HG02938 (cell line): ENCODE measurements at regions not wholly inside any gene's neighbourhood (a gene's known extent, or its start where the extent isn't known, plus 50 kb on each side); places are given as distances from the start of the nearest gene placed in this dataset.

Source experiments
- ATAC-seq: cut with Tn5 transposase; IDR thresholded peaks from one replicate; pipeline ENCODE4 v1.9.1; 2021; ENCODE audit warnings: mild to moderate bottlenecking, moderate library complexity; ENCODE audit not compliant: unreplicated experiment

DNA sequence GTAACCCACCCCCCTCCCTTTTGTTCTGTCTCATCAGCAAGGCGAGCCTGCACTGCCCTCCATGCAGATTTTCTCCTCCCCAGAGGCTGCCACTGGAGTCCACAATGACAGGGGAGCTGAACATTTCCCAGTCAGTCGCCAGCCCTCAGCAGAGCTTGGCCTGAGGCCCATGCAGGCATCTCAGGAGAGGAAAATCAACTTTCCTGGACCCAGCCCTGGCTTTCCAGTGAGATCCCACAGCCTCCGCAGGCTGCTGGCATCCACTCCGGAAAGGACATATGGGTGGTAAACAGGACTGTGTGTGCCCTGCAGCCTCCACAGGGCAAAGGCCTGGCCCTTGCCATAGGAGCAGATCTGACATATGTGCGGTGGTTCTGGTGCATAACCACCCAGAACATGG lies 253.8 kb downstream of the TNS1 start:
- ATAC-seq = no peak

DNA sequence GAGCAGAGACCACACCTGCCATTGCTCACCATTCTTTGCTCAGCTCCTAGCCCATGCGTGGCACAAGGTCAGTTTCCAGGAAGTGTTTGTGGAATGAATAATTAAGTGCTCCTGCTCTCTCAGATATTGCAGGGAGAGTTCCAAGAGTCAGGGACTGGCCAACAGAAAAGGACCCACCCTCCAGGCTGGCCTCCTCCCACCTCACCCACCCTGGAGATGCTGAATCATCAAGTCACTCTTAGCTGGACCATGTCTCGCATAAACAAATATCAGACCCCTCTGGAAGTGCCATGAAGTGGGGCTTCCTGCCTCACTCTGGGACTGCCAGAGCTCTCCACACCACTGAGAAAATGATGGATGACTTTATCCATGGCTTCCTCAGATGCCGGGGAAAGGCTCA lies 256.0 kb downstream of the TNS1 start:
- no peak for ATAC-seq

DNA sequence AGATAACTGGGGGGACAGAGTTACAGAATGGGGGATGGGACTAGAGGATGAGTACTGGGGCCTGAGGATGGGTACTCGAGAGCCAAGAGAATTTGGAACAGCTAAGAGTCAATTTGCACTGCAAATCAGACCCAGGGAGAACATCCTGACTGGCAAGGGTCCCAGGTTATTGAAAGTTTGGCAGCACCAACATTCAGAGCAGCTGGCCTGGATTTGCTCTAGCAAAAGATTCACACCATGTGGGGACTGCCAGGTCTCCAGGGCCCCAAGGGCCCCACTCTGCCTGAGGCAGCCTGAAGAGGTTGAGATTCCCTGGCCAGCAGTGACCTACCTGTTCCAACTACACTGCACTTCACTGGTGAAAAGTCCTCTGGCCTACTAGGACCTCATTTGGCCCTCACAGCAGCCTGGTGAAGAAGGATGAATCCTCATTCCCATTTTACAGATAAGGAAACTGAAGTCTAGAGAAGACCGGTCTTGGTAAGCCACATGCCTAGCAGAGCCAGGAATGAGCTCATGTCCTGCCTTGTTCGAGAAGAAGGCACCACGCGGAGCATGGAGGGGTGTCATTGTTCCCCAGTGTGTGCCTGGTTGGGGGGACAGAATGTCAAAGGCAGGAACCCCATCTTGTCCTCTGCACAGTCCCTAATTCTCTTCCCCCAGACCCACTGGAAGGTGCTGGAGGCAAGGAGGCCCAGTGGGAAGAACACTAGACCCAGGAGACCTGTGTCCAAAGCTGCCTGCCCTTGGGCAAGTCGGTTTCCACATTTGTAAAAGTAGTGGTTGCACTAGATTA lies 258.6 kb downstream of the TNS1 start:
- no peak for ATAC-seq

DNA sequence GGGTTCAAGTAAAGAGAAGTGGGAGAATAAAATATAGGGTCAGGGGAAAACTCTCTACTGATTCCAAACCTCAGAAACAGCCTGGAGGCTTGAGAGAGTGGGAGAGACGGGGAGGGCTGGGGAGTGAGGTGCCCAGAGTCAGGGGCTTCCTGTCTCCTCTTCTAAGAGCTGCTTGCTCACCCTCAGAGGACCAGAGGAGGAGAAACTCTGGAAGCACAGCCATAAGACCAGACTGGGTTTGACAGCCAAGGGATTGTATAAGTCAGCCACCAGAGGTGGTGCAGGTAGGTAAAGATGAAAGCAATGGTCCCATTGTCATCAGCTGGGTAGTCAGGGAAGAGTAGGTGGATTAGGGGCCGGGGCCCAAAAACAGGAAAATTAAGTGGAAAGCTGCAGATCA lies 259.4 kb downstream of the TNS1 start:
- no peak for ATAC-seq

DNA sequence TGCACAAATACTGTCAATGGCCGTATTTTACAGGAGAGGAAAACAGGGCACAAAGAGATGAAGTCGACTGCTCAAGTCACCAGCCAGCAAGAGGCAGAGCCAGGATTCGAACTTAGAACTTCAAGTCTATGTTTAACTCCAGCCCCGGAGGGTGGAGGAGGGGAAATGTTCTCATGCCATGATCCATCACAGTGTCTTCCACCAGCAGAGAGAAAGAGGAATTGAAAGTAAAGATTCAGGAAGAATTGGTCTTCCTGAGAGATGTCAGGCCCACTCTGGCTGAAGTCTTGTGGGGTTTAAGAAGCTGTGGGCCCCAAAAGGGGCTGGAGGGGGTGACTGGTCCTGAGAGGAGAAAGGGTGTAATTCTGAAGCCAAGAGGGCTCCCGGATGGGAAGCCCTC lies 260.0 kb downstream of the TNS1 start:
- ATAC-seq = no peak

DNA sequence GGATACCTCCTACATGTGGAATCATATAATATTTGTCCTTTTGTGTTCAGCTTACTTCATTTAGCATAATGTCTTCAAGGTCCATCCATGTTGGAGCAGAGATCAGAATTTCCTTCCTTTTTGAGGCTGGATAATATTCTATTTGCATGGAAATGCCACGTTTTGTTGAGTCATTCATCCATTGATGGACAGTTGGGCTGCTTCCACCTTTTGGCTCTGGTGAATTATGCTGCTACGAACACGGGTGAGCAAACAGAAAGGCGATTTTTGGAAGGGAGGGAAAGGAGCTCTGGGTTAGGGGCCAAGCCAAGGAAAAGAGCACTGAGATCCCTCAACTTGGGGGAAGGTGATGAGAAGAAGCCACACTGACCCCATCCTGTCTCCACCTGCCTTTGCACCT lies 260.5 kb downstream of the TNS1 start:
- ATAC-seq = no peak

DNA sequence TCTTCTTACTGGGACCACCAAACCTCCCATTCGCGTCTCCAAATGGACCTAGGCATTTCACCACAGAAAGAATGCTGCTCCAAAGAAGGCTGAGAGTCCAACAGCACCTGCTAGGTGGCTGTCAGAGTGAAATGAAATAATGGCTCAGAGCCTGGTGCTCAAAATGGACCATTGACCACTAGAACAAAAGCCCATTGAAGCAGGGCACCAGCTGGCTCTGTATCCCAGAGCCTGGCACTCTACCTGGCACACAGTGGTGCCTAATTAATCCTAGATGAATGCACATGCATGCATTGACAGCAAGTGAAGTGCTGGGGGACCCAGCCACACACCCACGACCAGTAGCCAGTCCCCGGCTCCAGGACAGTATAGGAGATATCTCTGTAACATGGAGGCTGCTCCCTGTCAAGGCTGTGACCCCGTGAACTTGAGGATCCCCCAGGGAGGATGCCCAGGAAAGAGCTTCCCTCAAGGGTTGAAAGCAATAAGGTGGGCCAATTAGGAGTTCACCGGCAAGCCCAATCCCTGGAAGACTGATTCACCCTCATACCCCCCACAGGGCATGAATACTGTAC lies 261.3 kb downstream of the TNS1 start:
- no peak for ATAC-seq

DNA sequence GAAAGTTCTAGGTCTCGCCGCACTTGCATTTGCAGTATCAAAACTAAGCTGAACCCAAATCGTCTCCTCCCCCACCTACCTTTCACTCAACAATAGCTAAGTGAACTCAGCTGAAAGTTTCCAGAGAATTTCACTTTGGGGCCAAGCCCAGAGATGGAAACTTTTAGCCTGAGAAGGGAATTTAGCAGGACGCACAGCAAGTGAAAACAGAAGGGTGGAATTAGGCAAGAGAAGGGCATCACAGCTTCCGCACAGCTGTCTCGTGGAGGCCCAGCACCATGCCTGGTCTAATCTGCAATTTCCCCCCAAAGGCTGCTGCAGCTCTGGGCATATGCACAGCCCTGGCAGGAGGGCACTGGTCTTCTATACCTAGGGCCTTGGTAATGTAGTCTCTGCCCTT lies 262.0 kb downstream of the TNS1 start:
- ATAC-seq = no peak

DNA sequence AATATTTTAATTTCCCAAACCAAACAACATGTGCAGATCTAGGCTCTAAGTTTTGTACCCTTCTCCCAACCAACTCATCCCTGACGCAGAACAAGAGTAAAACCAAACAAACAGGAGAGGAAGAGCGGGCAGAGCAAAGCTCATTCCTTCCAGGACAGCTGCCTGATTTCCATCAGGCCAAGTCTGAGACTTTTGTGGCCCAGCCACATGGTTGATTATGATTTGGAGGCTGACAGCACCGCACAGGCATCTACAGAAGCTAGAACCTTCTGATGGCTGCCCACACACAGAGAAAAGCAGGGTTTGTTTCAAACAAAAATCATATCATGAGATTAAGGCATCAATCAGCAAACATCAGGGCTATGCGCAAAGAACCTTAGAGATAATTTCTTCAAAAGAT lies 262.6 kb downstream of the TNS1 start:
- ATAC-seq = no peak

DNA sequence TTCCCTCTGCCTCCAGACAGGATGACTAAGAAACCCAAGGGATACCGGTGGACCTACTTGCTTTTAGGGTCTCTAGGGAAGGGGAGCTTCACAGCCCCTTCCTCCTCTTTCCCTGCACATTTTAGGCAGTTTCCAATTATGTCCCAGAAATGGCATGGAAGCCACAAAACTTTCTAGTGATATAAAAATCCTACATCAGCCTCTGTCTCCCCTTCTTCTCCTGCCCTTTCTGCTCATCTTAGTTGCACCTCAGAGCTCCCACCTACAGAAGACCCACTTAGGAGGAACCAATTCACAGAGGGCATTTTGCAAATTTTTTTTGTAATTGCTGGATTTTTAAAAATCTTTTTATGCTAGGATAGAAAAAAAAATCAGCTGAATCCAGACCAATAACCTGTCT lies 263.1 kb downstream of the TNS1 start:
- no peak for ATAC-seq

DNA sequence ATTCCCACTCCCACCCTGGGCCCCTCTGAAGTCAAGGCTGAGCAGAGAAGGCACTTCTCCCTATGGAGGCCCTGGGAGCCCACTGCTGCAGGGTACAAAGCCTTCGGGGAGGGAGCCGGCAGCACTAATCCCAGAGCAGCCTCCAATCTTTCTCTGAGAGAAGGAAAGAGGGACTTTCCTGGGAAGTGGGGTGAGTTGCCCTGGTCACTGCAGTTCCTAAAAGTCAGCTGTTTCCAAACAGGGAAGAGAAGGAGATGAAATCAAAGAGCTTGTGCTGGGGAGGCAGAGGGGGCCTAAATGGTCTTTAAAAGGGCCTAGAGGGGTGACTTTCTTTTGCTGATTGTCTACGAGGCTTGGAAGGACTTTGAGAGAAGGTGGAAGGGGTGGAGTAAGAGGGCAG lies 264.7 kb downstream of the TNS1 start:
- no peak for ATAC-seq

DNA sequence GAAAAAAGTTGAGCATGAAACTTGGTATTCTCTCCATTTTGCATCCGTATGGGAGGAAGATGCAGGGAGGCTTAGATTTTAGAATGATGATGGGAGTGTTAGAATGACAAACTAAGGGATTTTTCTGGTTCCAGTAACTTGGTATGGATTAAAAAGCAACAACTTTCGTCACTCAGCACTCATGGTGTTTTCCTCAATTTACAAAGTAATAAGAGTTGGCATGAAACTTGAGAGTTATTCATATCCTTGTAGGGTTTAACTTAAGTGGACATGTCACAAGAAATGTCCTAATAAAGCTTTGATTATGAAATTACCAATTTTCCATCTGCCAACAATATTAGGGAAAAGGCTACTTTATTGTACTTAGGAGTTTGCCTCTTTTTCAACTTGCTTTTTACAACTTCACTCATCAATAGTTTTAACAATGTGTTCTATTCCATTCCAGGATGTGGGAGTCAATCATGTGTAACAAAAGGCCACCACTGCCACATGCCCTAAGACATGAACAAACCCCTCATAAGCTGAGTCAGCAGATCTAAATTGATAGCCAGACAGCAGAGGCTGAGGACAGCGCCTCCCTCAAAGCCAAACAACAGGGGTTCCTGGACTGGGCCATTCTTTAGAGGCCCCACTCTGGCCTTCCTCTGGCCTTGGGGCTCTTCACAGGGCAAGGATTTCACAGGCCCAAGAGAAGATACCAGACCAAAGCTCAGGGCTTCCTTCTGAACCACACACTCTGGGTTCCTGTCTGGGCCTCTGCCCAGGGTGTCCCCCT lies 265.8 kb downstream of the TNS1 start:
- ATAC-seq = no peak

DNA sequence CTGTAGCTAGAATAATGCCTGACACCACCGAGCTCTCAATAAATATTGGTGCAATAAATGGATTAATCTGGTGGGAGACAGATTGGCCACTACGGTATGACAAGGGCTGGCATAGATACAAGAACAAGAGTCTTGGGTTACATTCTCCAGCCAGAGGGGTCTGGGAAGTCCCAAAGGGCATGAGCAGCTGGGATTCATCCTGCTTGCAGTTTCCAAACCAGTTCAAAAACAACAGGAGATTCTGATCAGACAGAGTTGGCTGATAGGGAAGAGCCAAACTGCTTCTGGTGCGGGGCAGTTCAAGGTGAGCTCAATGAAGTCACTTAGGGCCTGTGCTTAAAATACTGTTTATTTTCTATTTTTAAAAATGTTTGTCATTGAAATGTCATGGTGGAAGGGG lies 266.9 kb downstream of the TNS1 start:
- no peak for ATAC-seq

DNA sequence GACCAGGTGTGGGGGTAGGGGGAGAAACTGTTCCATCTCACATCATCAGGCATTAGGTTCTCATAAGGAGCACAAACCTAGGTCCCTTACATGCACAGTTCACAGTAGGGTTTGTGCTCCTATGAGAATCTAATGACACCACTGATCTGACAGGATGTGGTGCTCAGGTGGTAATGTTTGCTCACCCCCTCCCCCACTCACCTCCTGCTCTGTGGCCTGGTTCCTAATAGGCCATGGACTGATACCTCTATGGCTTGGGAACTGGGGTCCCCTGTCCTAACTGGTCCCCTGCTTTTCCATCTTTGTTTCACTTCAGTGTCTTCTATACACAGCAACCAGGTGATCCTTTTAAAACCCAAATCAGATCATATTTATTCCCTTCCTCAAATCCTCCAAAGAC lies 267.8 kb downstream of the TNS1 start:
- no peak for ATAC-seq

DNA sequence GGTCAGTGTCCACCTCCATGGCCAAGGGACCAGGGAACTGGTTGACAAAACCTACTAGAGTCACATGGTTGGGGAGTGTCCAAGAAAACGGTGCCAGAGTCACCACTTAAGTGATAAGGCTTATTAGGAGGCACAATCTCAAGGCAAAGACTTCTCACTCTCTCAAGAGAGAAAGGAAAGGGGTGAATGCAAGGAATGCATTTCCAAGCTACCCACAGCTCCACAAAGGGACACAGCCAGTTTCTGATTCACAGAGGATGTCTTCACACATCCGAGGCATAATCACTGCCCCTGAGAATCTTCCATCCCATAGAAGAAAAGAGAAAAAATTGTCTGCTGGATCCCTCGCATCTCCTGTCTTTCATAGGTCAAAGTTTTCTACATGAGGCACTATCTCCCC lies 269.3 kb downstream of the TNS1 start:
- ATAC-seq = no peak

DNA sequence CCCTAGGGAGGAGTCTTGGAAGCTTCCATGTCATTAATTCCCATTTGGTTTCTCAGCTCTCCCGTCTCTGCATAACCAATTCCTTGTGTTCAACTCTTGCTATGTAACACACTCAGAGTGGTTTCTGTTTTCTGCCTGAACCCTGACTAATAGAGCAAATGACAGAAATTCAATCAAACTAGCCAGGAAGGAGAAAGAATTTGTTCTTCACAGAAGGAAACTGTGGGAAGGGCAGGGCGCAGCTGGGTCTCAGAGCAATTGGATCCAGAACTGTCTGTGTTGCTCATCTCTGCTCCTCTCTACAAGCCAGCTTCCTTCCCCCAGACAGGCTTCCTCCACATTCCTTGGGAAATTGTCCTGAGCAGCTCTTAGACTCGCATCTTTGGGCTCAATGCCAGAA lies 269.8 kb downstream of the TNS1 start:
- no peak for ATAC-seq

DNA sequence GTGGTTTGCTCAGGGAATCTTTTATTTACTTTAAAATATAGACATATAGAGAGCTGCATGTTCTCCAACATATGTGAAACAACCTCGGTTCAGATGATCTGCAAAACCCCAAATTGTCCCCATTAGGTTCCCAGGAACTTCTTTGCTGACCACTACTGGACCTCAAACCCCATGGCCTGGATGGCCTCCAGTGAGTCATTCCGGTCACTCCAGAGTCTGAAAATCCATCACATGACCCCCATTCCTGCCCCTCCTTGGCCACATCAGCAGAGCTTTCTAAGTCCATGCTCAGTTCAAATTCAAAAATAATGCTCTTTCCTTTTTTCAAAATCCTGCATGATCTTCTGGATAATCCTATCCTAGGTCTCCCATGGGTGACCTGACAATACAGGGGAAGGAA lies 271.0 kb downstream of the TNS1 start:
- no peak for ATAC-seq

DNA sequence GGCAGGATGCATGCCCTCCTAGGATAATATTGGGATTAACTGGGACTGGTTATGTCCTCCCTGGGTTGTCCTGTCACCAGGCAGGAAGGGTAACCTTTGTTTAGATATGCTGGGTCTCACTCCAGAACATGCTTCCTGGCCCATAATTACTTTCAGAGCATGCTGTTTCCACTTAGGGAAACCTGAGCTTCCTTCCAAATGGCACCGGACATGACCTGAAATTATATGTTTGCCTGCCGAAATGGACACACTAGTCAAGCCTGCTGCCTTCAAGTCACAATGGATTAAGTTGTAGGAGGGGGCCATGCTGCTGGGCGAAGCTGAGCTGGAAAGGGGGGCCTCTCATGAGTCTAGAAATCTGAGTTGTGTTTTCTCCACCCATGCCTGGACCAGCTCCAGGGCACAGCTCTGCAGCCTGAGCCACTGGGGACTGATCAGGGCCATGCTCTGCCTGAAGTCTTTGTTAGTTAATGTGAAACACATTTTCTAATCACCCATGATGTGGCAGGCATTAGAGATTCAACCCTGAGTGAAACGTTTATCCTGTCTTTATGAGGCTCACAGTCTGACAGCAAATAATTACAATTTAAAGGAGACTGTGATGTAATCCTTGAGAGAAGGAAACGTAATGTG lies 273.3 kb downstream of the TNS1 start:
- no peak for ATAC-seq

DNA sequence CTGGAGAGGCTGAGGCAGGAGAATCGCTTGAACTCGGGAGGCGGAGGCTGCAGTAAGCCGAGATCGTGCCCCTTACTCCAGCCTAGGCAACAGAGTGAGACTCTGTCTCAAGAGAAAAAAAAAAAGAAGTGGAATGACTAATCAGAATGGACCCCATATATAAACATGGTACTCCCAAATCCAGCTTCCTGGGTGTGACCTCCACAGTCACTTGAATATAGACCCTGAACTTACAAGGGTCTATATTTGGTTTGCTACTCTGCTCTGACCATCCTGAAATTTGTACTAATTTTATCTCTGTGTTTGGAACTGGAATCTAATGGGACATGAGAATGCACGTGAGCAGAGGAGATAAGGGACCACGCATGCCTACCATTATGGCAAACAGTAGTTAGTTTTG lies 275.0 kb downstream of the TNS1 start:
- no peak for ATAC-seq

DNA sequence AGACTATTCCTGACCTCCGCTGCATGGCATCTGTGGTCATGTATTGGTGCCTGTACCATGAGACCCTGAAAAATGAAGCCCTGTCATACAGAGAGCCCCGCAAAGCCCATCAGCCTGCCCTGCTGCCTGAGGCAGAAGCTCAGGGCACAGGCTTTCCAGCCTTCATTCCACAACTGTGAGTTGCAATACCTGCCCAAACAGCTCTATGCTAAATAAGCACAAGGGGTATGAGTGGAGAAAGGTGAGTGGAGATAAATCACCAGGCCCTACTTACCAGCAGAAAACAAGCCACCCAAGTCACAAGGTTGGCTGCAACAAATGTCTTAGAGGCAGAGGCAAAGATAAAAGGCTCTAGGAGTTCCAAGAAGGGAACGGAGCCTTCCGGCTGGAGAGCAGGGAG lies 277.4 kb downstream of the TNS1 start:
- ATAC-seq = no peak

DNA sequence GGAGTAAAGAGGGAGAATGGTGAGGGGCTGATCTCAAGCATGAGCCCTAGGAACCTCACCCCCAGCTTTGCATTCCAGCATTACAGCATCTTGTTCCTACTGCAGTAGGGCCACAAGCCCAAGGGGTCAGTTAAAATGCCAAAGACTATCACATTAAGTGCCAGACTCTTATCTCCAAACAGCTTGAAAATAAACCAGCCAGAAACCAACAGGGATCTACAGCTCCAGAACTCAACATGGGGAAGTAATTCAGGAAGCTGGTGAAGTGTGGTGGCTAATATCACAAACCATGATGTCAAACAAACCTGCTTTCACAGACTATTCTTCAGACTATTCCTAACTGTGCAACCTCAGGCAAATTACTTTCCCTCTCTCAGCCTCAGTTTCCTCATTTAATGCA lies 278.3 kb downstream of the TNS1 start:
- no peak for ATAC-seq

DNA sequence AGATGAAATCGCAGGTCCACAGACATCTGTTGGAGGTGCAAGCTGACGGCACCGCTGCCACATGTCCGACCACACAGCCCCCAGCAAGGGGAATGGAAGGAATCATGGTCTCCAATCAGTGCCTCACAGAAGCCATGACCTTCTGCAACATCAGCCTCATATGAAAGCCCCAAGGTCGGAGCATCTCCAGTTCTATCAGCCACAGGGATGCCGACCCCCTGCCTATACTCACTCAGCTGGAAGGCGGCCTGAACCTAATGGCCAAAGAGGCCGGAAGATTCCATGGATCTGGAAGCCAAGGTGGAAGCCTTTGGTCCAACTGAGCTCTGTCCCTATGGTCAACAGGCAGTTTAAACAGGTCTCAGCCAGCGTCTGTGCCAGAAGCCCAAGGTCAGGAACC lies 278.8 kb downstream of the TNS1 start:
- no peak for ATAC-seq
